ENCODE measurements at regions not wholly inside any gene's neighbourhood (a gene's known extent, or its start where the extent isn't known, plus 50 kb on each side); places are given as distances from the start of the nearest gene placed in this dataset.

DNA sequence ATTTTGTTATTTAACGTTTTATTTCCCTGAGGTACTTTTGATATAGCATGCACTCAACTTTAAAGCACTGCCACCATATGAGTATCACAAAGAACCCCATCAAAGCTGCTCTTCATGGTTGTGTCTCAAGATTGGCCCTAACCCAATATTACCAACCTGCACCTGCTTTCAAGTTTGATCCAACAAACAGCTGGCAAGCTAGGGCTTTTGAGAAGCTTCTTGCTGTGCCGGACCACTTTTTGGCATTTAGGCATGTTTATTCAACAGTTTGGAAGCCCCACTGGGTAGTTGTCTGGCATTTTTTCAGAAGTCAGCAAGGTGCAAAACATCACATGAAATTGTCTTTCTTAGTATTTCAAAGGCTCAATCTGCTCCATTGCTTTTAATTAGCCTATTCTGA, 137.2 kb upstream of the PLEKHA5 start:
- no peak for FAIRE-seq
- 60% methylated on average over 2 of the region's 2 CpGs for WGBS (ENCODE audit: insufficient coverage, insufficient replicate concordance, low lambda C conversion rate, missing lambda C conversion rate)
- no peak for ATAC-seq
- Histone ChIP-seq H3K4me2 (ENCODE audit: control insufficient read depth, insufficient read depth) (no peak overlapping the region), H3K27ac (ENCODE audit: control insufficient read depth, insufficient read depth) (no peak overlapping the region), H3K9me3 (replicated peaks; ENCODE audit: control insufficient read depth, insufficient read depth, low read length) (no peaks in the 10 kb centered on the region), H3K79me2 (ENCODE audit: control insufficient read depth, insufficient read depth, low read length) (no peaks in the 10 kb centered on the region), H4K20me1 (ENCODE audit: control insufficient read depth, insufficient read depth) (no peaks in the 10 kb centered on the region), H3K4me3 (no peak overlapping the region), H3K27me3 (replicated peaks in 1 of 2; ENCODE audit: control insufficient read depth in 2 of 2, insufficient read depth in 2 of 2, low read length in 1 of 2) (no peaks in the 10 kb centered on the region), H3K36me3 (ENCODE audit: control insufficient read depth in 2 of 2, insufficient read depth in 2 of 2, low read length in 1 of 2) (no peaks in the 10 kb centered on the region), H3K4me1 (ENCODE audit: control insufficient read depth, insufficient read depth, low read length) (no peaks in the 10 kb centered on the region), H2AFZ (ENCODE audit: control insufficient read depth, low read depth, low read length) (no peak overlapping the region), H3K9ac (ENCODE audit: control insufficient read depth, insufficient read depth, low read length) (no peak overlapping the region)
- intact Hi-C loops (cut with micrococcal nuclease; ENCODE audit: unreplicated experiment): no loop called here
- in situ Hi-C loops (cut with MboI): no loop called here
- ChIA-PET CTCF (no interaction called here), POLR2A (no interaction called here), SMC1A (ENCODE audit: uncharacterized antibody, unreplicated experiment) (interaction anchor here (1.1 kb wide), 1 partner anchor 11 kb away, joined by 3 read pairs; no protein-coding TSS in a partner anchor), RAD21 (ENCODE audit: unreplicated experiment) (no interaction called here)
- DNase-seq (ENCODE audit: low read depth, low spot score): no peak
- TF ChIP-seq, protein P1, sequence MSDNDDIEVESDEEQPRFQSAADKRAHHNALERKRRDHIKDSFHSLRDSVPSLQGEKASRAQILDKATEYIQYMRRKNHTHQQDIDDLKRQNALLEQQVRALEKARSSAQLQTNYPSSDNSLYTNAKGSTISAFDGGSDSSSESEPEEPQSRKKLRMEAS (IDR thresholded peaks at IDR 0.05; ENCODE audit: low read depth, low read length): no peak
- no peak for TF ChIP-seq MYC (IDR thresholded peaks at IDR 0.05; ENCODE audit: insufficient read depth, insufficient read length, insufficient replicate concordance, low read length, severe bottlenecking)
- TF ChIP-seq, protein P2, sequence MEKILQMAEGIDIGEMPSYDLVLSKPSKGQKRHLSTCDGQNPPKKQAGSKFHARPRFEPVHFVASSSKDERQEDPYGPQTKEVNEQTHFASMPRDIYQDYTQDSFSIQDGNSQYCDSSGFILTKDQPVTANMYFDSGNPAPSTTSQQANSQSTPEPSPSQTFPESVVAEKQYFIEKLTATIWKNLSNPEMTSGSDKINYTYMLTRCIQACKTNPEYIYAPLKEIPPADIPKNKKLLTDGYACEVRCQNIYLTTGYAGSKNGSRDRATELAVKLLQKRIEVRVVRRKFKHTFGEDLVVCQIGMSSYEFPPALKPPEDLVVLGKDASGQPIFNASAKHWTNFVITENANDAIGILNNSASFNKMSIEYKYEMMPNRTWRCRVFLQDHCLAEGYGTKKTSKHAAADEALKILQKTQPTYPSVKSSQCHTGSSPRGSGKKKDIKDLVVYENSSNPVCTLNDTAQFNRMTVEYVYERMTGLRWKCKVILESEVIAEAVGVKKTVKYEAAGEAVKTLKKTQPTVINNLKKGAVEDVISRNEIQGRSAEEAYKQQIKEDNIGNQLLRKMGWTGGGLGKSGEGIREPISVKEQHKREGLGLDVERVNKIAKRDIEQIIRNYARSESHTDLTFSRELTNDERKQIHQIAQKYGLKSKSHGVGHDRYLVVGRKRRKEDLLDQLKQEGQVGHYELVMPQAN (conservative IDR thresholded peaks at IDR 0.05): no peak
- TF ChIP-seq, protein P3, sequence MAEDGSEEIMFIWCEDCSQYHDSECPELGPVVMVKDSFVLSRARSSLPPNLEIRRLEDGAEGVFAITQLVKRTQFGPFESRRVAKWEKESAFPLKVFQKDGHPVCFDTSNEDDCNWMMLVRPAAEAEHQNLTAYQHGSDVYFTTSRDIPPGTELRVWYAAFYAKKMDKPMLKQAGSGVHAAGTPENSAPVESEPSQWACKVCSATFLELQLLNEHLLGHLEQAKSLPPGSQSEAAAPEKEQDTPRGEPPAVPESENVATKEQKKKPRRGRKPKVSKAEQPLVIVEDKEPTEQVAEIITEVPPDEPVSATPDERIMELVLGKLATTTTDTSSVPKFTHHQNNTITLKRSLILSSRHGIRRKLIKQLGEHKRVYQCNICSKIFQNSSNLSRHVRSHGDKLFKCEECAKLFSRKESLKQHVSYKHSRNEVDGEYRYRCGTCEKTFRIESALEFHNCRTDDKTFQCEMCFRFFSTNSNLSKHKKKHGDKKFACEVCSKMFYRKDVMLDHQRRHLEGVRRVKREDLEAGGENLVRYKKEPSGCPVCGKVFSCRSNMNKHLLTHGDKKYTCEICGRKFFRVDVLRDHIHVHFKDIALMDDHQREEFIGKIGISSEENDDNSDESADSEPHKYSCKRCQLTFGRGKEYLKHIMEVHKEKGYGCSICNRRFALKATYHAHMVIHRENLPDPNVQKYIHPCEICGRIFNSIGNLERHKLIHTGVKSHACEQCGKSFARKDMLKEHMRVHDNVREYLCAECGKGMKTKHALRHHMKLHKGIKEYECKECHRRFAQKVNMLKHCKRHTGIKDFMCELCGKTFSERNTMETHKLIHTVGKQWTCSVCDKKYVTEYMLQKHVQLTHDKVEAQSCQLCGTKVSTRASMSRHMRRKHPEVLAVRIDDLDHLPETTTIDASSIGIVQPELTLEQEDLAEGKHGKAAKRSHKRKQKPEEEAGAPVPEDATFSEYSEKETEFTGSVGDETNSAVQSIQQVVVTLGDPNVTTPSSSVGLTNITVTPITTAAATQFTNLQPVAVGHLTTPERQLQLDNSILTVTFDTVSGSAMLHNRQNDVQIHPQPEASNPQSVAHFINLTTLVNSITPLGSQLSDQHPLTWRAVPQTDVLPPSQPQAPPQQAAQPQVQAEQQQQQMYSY (CRISPR knock-in tag; IDR thresholded peaks at IDR 0.05): no peak
- no TSS peak for BruUV-seq (replicated peaks)

Measured in GM12878 (cell line).